HCT116 (cell line): ENCODE measurements at regions not wholly inside any gene's neighbourhood (a gene's known extent, or its start where the extent isn't known, plus 50 kb on each side); places are given as distances from the start of the nearest gene placed in this dataset.

Experiments used
- ATAC-seq: fragments of 200-7000 bp; cut with Tn5 transposase; 2 replicates; pipeline ENCODE4 v1.9.1; 2020; ENCODE audit warnings: mild to moderate bottlenecking, moderate library complexity
- BruUV-seq: library from RNA; stranded (reverse); fragments of 400-500 nt; replicated peaks from 2 replicates; lab custom pipeline; 2021; lab: Mats Ljungman, UMichigan
- CTCF ChIA-PET: fragments of 300-600 bp; sonication (Branson Sonifier 250); formaldehyde crosslinking; loops from one replicate; lab custom pipeline; 2021; ENCODE audit warnings: antibody characterized with exemption; lab: Charles Lee
- POLR2A ChIA-PET: fragments of 300-600, 350-600 bp; sonication (Branson Sonifier 250); formaldehyde crosslinking; loops from one replicate; lab custom pipeline; 2021; ENCODE audit warnings: antibody characterized with exemption; lab: Charles Lee
- RAD21 ChIA-PET, 2 experiments: fragments of 300-600 bp; sonication (Branson Sonifier 250); formaldehyde crosslinking; loops; one replicate each; lab custom pipeline; 2023; ENCODE audit warnings: low total read pairs in 2 of 2; ENCODE audit not compliant: uncharacterized antibody in 2 of 2, unreplicated experiment in 2 of 2, low non-redundant PET in 1 of 2; lab: Charles Lee
- DNase-seq: peaks from one replicate; pipeline ENCODE4 v3.0.0-alpha.2; 2010; ENCODE audit warnings: low read depth, low spot score
- H2AFZ ChIP-seq: fragments of 200-600 bp; shearing (Covaris generic), sonication (generic); 2 replicates; pipeline ENCODE4 v1.6.1; 2017; ENCODE audit warnings: low read depth, mixed run types, mixed read lengths, antibody characterized with exemption, low read length; ENCODE audit not compliant: poor library complexity, severe bottlenecking
- H3K27ac ChIP-seq: 2 replicates; pipeline ENCODE4 v1.5.1; 2012; ENCODE audit warnings: low read depth, low read length
- H3K27me3 ChIP-seq: fragments of 200-600 bp; sonication (generic); 2 replicates; pipeline ENCODE4 v1.6.1; 2016; ENCODE audit warnings: mixed run types, low read length, mixed read lengths; ENCODE audit not compliant: insufficient read depth
- H3K36me3 ChIP-seq, 2 experiments: fragments of 200-500 bp in 1 of 2; fragments of 200-600 bp in 1 of 2; sonication (Bioruptor generic) in 1 of 2; sonication (generic) in 1 of 2; 2 replicates each; pipeline versions ENCODE4 v1.5.1 to v1.6.1; 2014 to 2016; ENCODE audit warnings: low read length in 2 of 2, inconsistent platforms in 1 of 2, mixed read lengths in 1 of 2, mixed run types in 1 of 2; ENCODE audit not compliant: insufficient read depth in 2 of 2, control insufficient read depth in 1 of 2
- H3K4me1 ChIP-seq, 2 experiments: fragments of 200-600 bp in 1 of 2; sonication (generic) in 1 of 2; 2 replicates each; pipeline versions ENCODE4 v1.5.1 to v1.6.1; 2012 to 2017; ENCODE audit warnings: low read length in 2 of 2, inconsistent platforms in 1 of 2, mild to moderate bottlenecking in 1 of 2, mixed read lengths in 1 of 2, mixed run types in 1 of 2, moderate library complexity in 1 of 2; ENCODE audit not compliant: insufficient read depth in 2 of 2, control insufficient read depth in 1 of 2
- H3K4me2 ChIP-seq: fragments of 200-600 bp; sonication (generic); 2 replicates; pipeline ENCODE4 v1.6.1; 2017; ENCODE audit warnings: mixed run types, low read length, mixed read lengths
- H3K4me3 ChIP-seq, 2 experiments: fragments of 200-600 bp in 1 of 2; sonication (generic) in 1 of 2; replicated peaks in 1 of 2; 2 replicates each; pipeline ENCODE4 v1.5.1; 2011 to 2016; ENCODE audit warnings: low read length in 2 of 2, control low read depth in 1 of 2, low read depth in 1 of 2, mild to moderate bottlenecking in 1 of 2, mixed read lengths in 1 of 2, mixed run types in 1 of 2
- H3K79me2 ChIP-seq: fragments of 200-600 bp; sonication (generic); 2 replicates; pipeline ENCODE4 v1.6.1; 2017; ENCODE audit warnings: mild to moderate bottlenecking, mixed run types, low read length, moderate library complexity, mixed read lengths; ENCODE audit not compliant: insufficient read depth
- H3K9ac ChIP-seq: fragments of 200-600 bp; sonication (generic); 2 replicates; pipeline ENCODE4 v1.6.1; 2016; ENCODE audit warnings: low read length, mixed read lengths
- H3K9me2 ChIP-seq: fragments of 200-600 bp; sonication (generic), shearing (Covaris generic); 2 replicates; pipeline ENCODE4 v1.6.1; 2017; ENCODE audit warnings: mixed run types, mild to moderate bottlenecking, moderate library complexity; ENCODE audit not compliant: insufficient read depth
- H3K9me3 ChIP-seq, 2 experiments: fragments of 200-500 bp in 1 of 2; fragments of 200-600 bp in 1 of 2; sonication (Bioruptor generic) in 1 of 2; sonication (generic) in 1 of 2; 2 replicates each; pipeline ENCODE4 v1.6.1; 2014 to 2017; ENCODE audit warnings: low read length in 2 of 2, mixed read lengths in 2 of 2, inconsistent platforms in 1 of 2, low read depth in 1 of 2, mild to moderate bottlenecking in 1 of 2, mixed run types in 1 of 2, moderate library complexity in 1 of 2; ENCODE audit not compliant: control insufficient read depth in 1 of 2, insufficient read depth in 1 of 2
- H4K20me1 ChIP-seq: fragments of 200-600 bp; sonication (generic), shearing (Covaris generic); 2 replicates; pipeline ENCODE4 v1.6.1; 2017; ENCODE audit warnings: mixed run types, mild to moderate bottlenecking, moderate library complexity; ENCODE audit not compliant: insufficient read depth
- CBX3 ChIP-seq: IDR thresholded peaks from 2 replicates; pipeline ENCODE4 v1.6.1; 2012; ENCODE audit warnings: low read depth
- EZH2 ChIP-seq: fragments of 200-600 bp; sonication (generic); IDR thresholded peaks from 2 replicates; pipeline ENCODE4 v1.6.1; 2017; ENCODE audit warnings: antibody characterized with exemption, mixed run types
- EZH2phosphoT487 ChIP-seq: fragments of 200-600 bp; IDR thresholded peaks from 2 replicates; pipeline ENCODE4 v1.6.1; 2018; ENCODE audit warnings: antibody characterized with exemption, borderline replicate concordance
- FOSL1 ChIP-seq: IDR thresholded peaks from 2 replicates; pipeline ENCODE4 v1.6.1; 2012; ENCODE audit warnings: low read depth
- JUND ChIP-seq: IDR thresholded peaks from 2 replicates; pipeline ENCODE4 v1.6.1; 2012
- POLR2AphosphoS5 ChIP-seq: IDR thresholded peaks from 2 replicates; pipeline ENCODE4 v1.6.1; 2011; ENCODE audit warnings: mild to moderate bottlenecking, low read depth, low read length, moderate library complexity
- SIN3A ChIP-seq: IDR thresholded peaks from 2 replicates; pipeline ENCODE4 v1.6.1; 2012; ENCODE audit warnings: low read depth
- SP1 ChIP-seq: IDR thresholded peaks from 2 replicates; pipeline ENCODE4 v1.6.1; 2012; ENCODE audit warnings: low read depth
- SRF ChIP-seq: IDR thresholded peaks from 2 replicates; pipeline ENCODE4 v1.6.1; 2012; ENCODE audit warnings: low read depth
- TCF7L2 ChIP-seq: IDR thresholded peaks from 2 replicates; pipeline ENCODE4 v1.7.0; 2011; ENCODE audit warnings: borderline replicate concordance, inconsistent platforms; ENCODE audit not compliant: insufficient read depth, insufficient read length; ENCODE audit errors: extremely low read depth
- YY1 ChIP-seq: IDR thresholded peaks from 2 replicates; pipeline ENCODE4 v1.6.1; 2011; ENCODE audit warnings: low read length, low read depth, moderate library complexity, mild to moderate bottlenecking; ENCODE audit not compliant: insufficient replicate concordance; ENCODE audit errors: extremely low read depth
- ZFX ChIP-seq: fragments of 450-650 bp; IDR thresholded peaks from 2 replicates; pipeline ENCODE4 v1.6.1; 2017
- ZNF274 ChIP-seq: fragments of 200-500 bp; sonication (Bioruptor generic); IDR thresholded peaks from 2 replicates; pipeline ENCODE4 v1.6.1; 2014; ENCODE audit warnings: mild to moderate bottlenecking, low read depth, low read length, inconsistent platforms
- intact Hi-C: fragments of 100-400 bp; cut with micrococcal nuclease; formaldehyde crosslinking; loops from 2 replicates; pipeline ENCODE4 v1.10.0; 2022
- TF ChIP-seq, protein P1 (sequence below): IDR thresholded peaks from 2 replicates; pipeline ENCODE4 v1.6.1; 2012
- TF ChIP-seq, protein P2 (sequence below): IDR thresholded peaks from 2 replicates; pipeline ENCODE4 v1.6.1; 2012; ENCODE audit warnings: low read depth

DNA sequence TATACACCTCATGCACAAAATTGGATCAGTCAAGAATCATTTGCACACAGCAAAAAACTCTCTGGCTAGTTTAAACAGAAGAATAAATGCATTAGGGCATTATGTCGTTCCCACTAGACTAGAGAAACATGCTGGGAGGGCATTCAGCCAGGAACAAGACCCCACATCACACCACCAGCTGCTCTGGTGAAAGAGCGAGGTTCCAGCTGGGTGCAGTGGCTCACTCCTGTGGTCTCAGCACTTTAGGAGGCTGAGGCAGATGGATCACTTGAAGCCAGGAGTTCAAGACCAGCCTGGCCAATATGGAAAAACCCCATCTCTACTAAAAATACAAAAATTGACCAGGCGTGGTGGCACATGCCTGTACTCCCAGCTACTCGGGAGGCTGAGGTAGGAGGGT is 52.1 kb upstream of the BACE2 start:
- ChIA-PET CTCF (no interaction called here), RAD21 (no interaction called here), POLR2A (interaction anchor here (0.7 kb wide), 1 partner anchor 322 kb away, joined by 3 read pairs; no protein-coding TSS in a partner anchor)
- Histone ChIP-seq H3K4me1 (no peaks in the 10 kb centered on the region), H3K27me3 (peaks cover 11% of the 10 kb centered on the region), H3K4me2 (no peak overlapping the region), H3K9ac (no peak overlapping the region), H3K4me3 (no peak overlapping the region), H3K36me3 (no peaks in the 10 kb centered on the region), H3K9me3 (no peaks in the 10 kb centered on the region), H3K9me2 (no peaks in the 10 kb centered on the region), H3K27ac (no peak overlapping the region), H2AFZ (no peak overlapping the region), H3K79me2 (no peaks in the 10 kb centered on the region), H4K20me1 (no peaks in the 10 kb centered on the region)
- DNase-seq (no peak), ATAC-seq (no peak)
- TF ChIP-seq ZNF274 (no peak), SRF (no peak), CBX3 (no peak), ZFX (no peak), SIN3A (no peak), JUND (no peak), EZH2phosphoT487 (no peak), SP1 (no peak), YY1 (no peak), POLR2AphosphoS5 (no peak), TCF7L2 (no peak), EZH2 (no peak), FOSL1 (no peak)
- TF ChIP-seq, protein P1, sequence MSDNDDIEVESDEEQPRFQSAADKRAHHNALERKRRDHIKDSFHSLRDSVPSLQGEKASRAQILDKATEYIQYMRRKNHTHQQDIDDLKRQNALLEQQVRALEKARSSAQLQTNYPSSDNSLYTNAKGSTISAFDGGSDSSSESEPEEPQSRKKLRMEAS = no peak
- TF ChIP-seq, protein P2, sequence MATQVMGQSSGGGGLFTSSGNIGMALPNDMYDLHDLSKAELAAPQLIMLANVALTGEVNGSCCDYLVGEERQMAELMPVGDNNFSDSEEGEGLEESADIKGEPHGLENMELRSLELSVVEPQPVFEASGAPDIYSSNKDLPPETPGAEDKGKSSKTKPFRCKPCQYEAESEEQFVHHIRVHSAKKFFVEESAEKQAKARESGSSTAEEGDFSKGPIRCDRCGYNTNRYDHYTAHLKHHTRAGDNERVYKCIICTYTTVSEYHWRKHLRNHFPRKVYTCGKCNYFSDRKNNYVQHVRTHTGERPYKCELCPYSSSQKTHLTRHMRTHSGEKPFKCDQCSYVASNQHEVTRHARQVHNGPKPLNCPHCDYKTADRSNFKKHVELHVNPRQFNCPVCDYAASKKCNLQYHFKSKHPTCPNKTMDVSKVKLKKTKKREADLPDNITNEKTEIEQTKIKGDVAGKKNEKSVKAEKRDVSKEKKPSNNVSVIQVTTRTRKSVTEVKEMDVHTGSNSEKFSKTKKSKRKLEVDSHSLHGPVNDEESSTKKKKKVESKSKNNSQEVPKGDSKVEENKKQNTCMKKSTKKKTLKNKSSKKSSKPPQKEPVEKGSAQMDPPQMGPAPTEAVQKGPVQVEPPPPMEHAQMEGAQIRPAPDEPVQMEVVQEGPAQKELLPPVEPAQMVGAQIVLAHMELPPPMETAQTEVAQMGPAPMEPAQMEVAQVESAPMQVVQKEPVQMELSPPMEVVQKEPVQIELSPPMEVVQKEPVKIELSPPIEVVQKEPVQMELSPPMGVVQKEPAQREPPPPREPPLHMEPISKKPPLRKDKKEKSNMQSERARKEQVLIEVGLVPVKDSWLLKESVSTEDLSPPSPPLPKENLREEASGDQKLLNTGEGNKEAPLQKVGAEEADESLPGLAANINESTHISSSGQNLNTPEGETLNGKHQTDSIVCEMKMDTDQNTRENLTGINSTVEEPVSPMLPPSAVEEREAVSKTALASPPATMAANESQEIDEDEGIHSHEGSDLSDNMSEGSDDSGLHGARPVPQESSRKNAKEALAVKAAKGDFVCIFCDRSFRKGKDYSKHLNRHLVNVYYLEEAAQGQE = no peak
- BruUV-seq = no TSS peak
- intact Hi-C loops = no loop called here
